ENCODE measurements at regions not wholly inside any gene's neighbourhood (a gene's known extent, or its start where the extent isn't known, plus 50 kb on each side); places are given as distances from the start of the nearest gene placed in this dataset.

- Histone ChIP-seq H3K4me2 (ENCODE audit: low read depth, low read length) (no peak overlapping the region), H3K27ac (ENCODE audit: extremely low read length, insufficient read depth, low read length) (no peak overlapping the region), H3K9ac (ENCODE audit: insufficient read depth, low read depth, low read length) (no peak overlapping the region), H2AFZ (ENCODE audit: low read length) (no peak overlapping the region), H3K79me2 (ENCODE audit: insufficient read depth, low read length) (no peaks in the 10 kb centered on the region), H3K4me3 (replicated peaks in 1 of 3; ENCODE audit: insufficient read depth in 1 of 3, low read depth in 2 of 3, low read length in 3 of 3) (no peak overlapping the region), H4K20me1 (ENCODE audit: insufficient read depth, low read length) (no peaks in the 10 kb centered on the region), H3K9me3 (ENCODE audit: low read length) (no peaks in the 10 kb centered on the region), H3K4me1 (ENCODE audit: insufficient read depth, low read length) (no peaks in the 10 kb centered on the region), H3K36me3 (replicated peaks in 1 of 2; ENCODE audit: control insufficient read depth in 1 of 2, insufficient read depth in 2 of 2, low read length in 2 of 2) (no peaks in the 10 kb centered on the region), H3K27me3 (ENCODE audit: control insufficient read depth in 1 of 2, insufficient read depth in 2 of 2, low read length in 2 of 2) (no peaks in the 10 kb centered on the region)
- in situ Hi-C loops (cut with HindIII; ENCODE audit: extremely low pct_ligation_motif_present, low pct_unique_long_range_greater_than_20kb) (no loop called here), intact Hi-C loops (cut with micrococcal nuclease; ENCODE audit: unreplicated experiment) (no loop called here)
- ChIA-PET POLR2A (no interaction called here), CTCF (ENCODE audit: low intra/inter-chr PET ratio, low total read pairs) (no interaction called here)
- BruUV-seq (replicated peaks), result no TSS peak
- DNase-seq (ENCODE audit: low spot score), result no peak
- no peak for ATAC-seq
- FAIRE-seq, result no peak
- no peak for TF ChIP-seq STAG1 (CRISPR knock-in tag; IDR thresholded peaks at IDR 0.05)
- TF ChIP-seq ZNF510 (CRISPR knock-in tag; IDR thresholded peaks at IDR 0.05; ENCODE audit: low read depth), result no peak
- no peak for TF ChIP-seq ZNF547 (CRISPR knock-in tag; IDR thresholded peaks at IDR 0.05)
- TF ChIP-seq GATAD1 (CRISPR knock-in tag; IDR thresholded peaks at IDR 0.05), result no peak
- TF ChIP-seq ATF3 (CRISPR knock-in tag; IDR thresholded peaks at IDR 0.05), result no peak
- TF ChIP-seq CAMTA2 (CRISPR knock-in tag; IDR thresholded peaks at IDR 0.05; ENCODE audit: borderline replicate concordance), result no peak
- TF ChIP-seq ZNF160 (CRISPR knock-in tag; IDR thresholded peaks at IDR 0.05), result no peak
- no peak for TF ChIP-seq ZNF660 (CRISPR knock-in tag; IDR thresholded peaks at IDR 0.05; ENCODE audit: borderline replicate concordance, low read depth)
- TF ChIP-seq ZNF33A (CRISPR knock-in tag; IDR thresholded peaks at IDR 0.05; ENCODE audit: borderline replicate concordance), result no peak
- no peak for TF ChIP-seq POGZ (CRISPR knock-in tag; IDR thresholded peaks at IDR 0.05)
- TF ChIP-seq SMARCE1 (IDR thresholded peaks at IDR 0.05; ENCODE audit: borderline replicate concordance), result no peak
- no peak for TF ChIP-seq CBX2 (IDR thresholded peaks at IDR 0.05; ENCODE audit: low read depth, low read length)
- no peak for TF ChIP-seq CBX2 (CRISPR knock-in tag; IDR thresholded peaks at IDR 0.05; ENCODE audit: low read depth)
- no peak for TF ChIP-seq PBX3 (CRISPR knock-in tag; IDR thresholded peaks at IDR 0.05; ENCODE audit: borderline replicate concordance)
- no peak for TF ChIP-seq FOSL1 (CRISPR knock-in tag; IDR thresholded peaks at IDR 0.05; ENCODE audit: borderline replicate concordance)
Measured at GRCh38 chr4:165563851-165564250, 185.0 kb downstream of the CPE start.
